OCI-LY7 (cell line): ENCODE measurements at regions not wholly inside any gene's neighbourhood (a gene's known extent, or its start where the extent isn't known, plus 50 kb on each side); places are given as distances from the start of the nearest gene placed in this dataset.

Experiments used
- BruUV-seq: library from RNA; stranded (reverse); fragments of 400-500 nt; replicated peaks from 2 replicates; lab custom pipeline; 2021; lab: Mats Ljungman, UMichigan
- CTCF ChIA-PET: fragments of 300-600 bp; sonication (Branson Sonifier 250); formaldehyde crosslinking; loops from one replicate; lab custom pipeline; 2022; ENCODE audit warnings: antibody characterized with exemption; ENCODE audit not compliant: unreplicated experiment; lab: Charles Lee
- POLR2A ChIA-PET: fragments of 300-600 bp; sonication (Branson Sonifier 250); formaldehyde crosslinking; loops from one replicate; lab custom pipeline; 2022; ENCODE audit warnings: antibody characterized with exemption; lab: Charles Lee
- DNase-seq: peaks from one replicate; pipeline ENCODE4 v3.0.0-alpha.2; 2015; ENCODE audit warnings: low spot score
- H2AFZ ChIP-seq: fragments of 200-600 bp; sonication (generic), shearing (Covaris generic); 2 replicates; pipeline ENCODE4 v1.6.1; 2014; ENCODE audit warnings: mild to moderate bottlenecking, antibody characterized with exemption, low read length, moderate library complexity
- H3K27ac ChIP-seq: fragments of 200-600 bp; sonication (generic); 2 replicates; pipeline ENCODE4 v1.5.1; 2014; ENCODE audit warnings: mixed run types, low read depth, mild to moderate bottlenecking, moderate library complexity, low read length, inconsistent platforms; ENCODE audit not compliant: poor library complexity, severe bottlenecking
- H3K36me3 ChIP-seq: fragments of 200-600 bp; sonication (generic); 2 replicates; pipeline ENCODE4 v1.6.1; 2014; ENCODE audit warnings: mild to moderate bottlenecking, antibody characterized with exemption, low read length, moderate library complexity, mixed read lengths; ENCODE audit not compliant: insufficient read depth
- H3K4me1 ChIP-seq: fragments of 200-600 bp; sonication (generic); 2 replicates; pipeline ENCODE4 v1.5.1; 2014; ENCODE audit warnings: mild to moderate bottlenecking, low read length; ENCODE audit not compliant: insufficient read depth, poor library complexity, severe bottlenecking
- H3K4me2 ChIP-seq: fragments of 200-600 bp; sonication (generic); 2 replicates; pipeline ENCODE4 v1.6.1; 2014; ENCODE audit warnings: mild to moderate bottlenecking, low read length
- H3K4me3 ChIP-seq: fragments of 200-600 bp; sonication (generic); 2 replicates; pipeline ENCODE4 v1.5.1; 2014; ENCODE audit warnings: mild to moderate bottlenecking, low read depth, low read length; ENCODE audit not compliant: poor library complexity, severe bottlenecking
- H3K79me2 ChIP-seq: fragments of 200-600 bp; sonication (generic); 2 replicates; pipeline ENCODE4 v1.6.1; 2016; ENCODE audit warnings: low read depth, mild to moderate bottlenecking, low read length, moderate library complexity, mixed read lengths; ENCODE audit not compliant: insufficient read depth
- H3K9me2 ChIP-seq: fragments of 200-600 bp; sonication (generic); 2 replicates; pipeline ENCODE4 v1.6.1; 2016; ENCODE audit warnings: mild to moderate bottlenecking, low read length, mixed read lengths; ENCODE audit not compliant: insufficient read depth
- H3K9me3 ChIP-seq: fragments of 200-600 bp; sonication (generic); 2 replicates; pipeline ENCODE4 v1.6.1; 2014; ENCODE audit warnings: mild to moderate bottlenecking, mixed run types, low read length, mixed read lengths
- H4K20me1 ChIP-seq: fragments of 200-600 bp; sonication (generic); 2 replicates; pipeline ENCODE4 v1.6.1; 2014; ENCODE audit warnings: mild to moderate bottlenecking, antibody characterized with exemption, low read length, moderate library complexity, mixed read lengths; ENCODE audit not compliant: insufficient read depth
- CTCF ChIP-seq: fragments of 200-600 bp; sonication (generic); conservative IDR thresholded peaks from 2 replicates; pipeline ENCODE4 v1.5.1; 2014; ENCODE audit warnings: mild to moderate bottlenecking, antibody characterized with exemption, low read length, moderate library complexity, mixed read lengths
- EZH2phosphoT487 ChIP-seq: fragments of 200-600 bp; sonication (generic); IDR thresholded peaks from 2 replicates; pipeline ENCODE4 v1.6.1; 2018; ENCODE audit warnings: low read depth, borderline replicate concordance, mild to moderate bottlenecking, mixed run types, antibody characterized with exemption, low read length, moderate library complexity, mixed read lengths
- intact Hi-C: fragments of 100-400 bp; cut with micrococcal nuclease; formaldehyde crosslinking; loops from one replicate; pipeline ENCODE4 v1.10.0; 2022; ENCODE audit not compliant: unreplicated experiment

- POLR2A ChIA-PET, result no interaction called here
- CTCF ChIA-PET, result no interaction called here
- no peak for DNase-seq
- Histone ChIP-seq H3K36me3 (no peaks in the 10 kb centered on the region), H3K79me2 (no peaks in the 10 kb centered on the region), H3K9me3 (no peaks in the 10 kb centered on the region), H3K4me3 (no peak overlapping the region), H3K4me1 (no peaks in the 10 kb centered on the region), H3K27ac (no peak overlapping the region), H4K20me1 (no peaks in the 10 kb centered on the region), H3K9me2 (no peaks in the 10 kb centered on the region), H3K4me2 (no peak overlapping the region), H2AFZ (no peak overlapping the region)
- no TSS peak for BruUV-seq
- no peak for TF ChIP-seq CTCF
- TF ChIP-seq EZH2phosphoT487, result no peak
- intact Hi-C loops, result loop anchor here (5.0 to 10.0 kb wide), 4 partner anchors 171 to 1659 kb away; no protein-coding TSS in a partner anchor
Measured at GRCh38 chr10:55263327-55263726, 462.3 kb upstream of the PCDH15 start.

GRCh38 chr10:55242544-55242943, 441.5 kb upstream of the PCDH15 start:
- DNase-seq, result no peak
- H3K9me2 ChIP-seq, result no peaks in the 10 kb centered on the region
- CTCF ChIA-PET, result no interaction called here
- H3K36me3 ChIP-seq, result no peaks in the 10 kb centered on the region
- H3K79me2 ChIP-seq, result no peaks in the 10 kb centered on the region
- no TSS peak for BruUV-seq
- no peaks in the 10 kb centered on the region for H4K20me1 ChIP-seq
- H3K4me3 ChIP-seq, result no peak overlapping the region
- H3K4me2 ChIP-seq, result no peak overlapping the region
- no peak overlapping the region for H2AFZ ChIP-seq
- no peaks in the 10 kb centered on the region for H3K9me3 ChIP-seq
- POLR2A ChIA-PET, result no interaction called here
- H3K27ac ChIP-seq, result no peak overlapping the region
- intact Hi-C loops, result no loop called here
- no peak for TF ChIP-seq EZH2phosphoT487
- TF ChIP-seq CTCF, result no peak
- H3K4me1 ChIP-seq, result no peaks in the 10 kb centered on the region

- H3K9me2 ChIP-seq, result no peaks in the 10 kb centered on the region
- H2AFZ ChIP-seq, result no peak overlapping the region
- no peaks in the 10 kb centered on the region for H3K36me3 ChIP-seq
- H4K20me1 ChIP-seq, result no peaks in the 10 kb centered on the region
- H3K4me2 ChIP-seq, result no peak overlapping the region
- no peak for DNase-seq
- H3K4me3 ChIP-seq, result no peak overlapping the region
- no peaks in the 10 kb centered on the region for H3K79me2 ChIP-seq
- ChIA-PET POLR2A (interaction anchor here (0.7 kb wide), 1 partner anchor 48 kb away, joined by 3 read pairs; no protein-coding TSS in a partner anchor), CTCF (no interaction called here)
- no peak overlapping the region for H3K27ac ChIP-seq
- intact Hi-C loops, result no loop called here
- H3K9me3 ChIP-seq, result no peaks in the 10 kb centered on the region
- BruUV-seq, result no TSS peak
- H3K4me1 ChIP-seq, result no peaks in the 10 kb centered on the region
- TF ChIP-seq EZH2phosphoT487, result no peak
Measured at GRCh38 chr10:55237462-55237861, 436.4 kb upstream of the PCDH15 start.
